Testis (tissue), 2 donors: ENCODE measurements at regions not wholly inside any gene's neighbourhood (a gene's known extent, or its start where the extent isn't known, plus 50 kb on each side); places are given as distances from the start of the nearest gene placed in this dataset.

Experiments used
- CTCF ChIP-seq, 3 experiments: fragments of 450-650 bp in 2 of 3; fragments of 200-600 bp in 1 of 3; sonication (generic) in 1 of 3; IDR thresholded peaks; one replicate each; pipeline ENCODE4 v1.5.1; 2016 to 2019; ENCODE audit warnings: antibody characterized with exemption in 3 of 3, mild to moderate bottlenecking in 2 of 3, moderate library complexity in 1 of 3
- POLR2A ChIP-seq: fragments of 450-650 bp; IDR thresholded peaks from one replicate; pipeline ENCODE4 v1.6.1; 2017; ENCODE audit warnings: antibody characterized with exemption, mild to moderate bottlenecking, moderate library complexity

- TF ChIP-seq CTCF (IDR thresholded peaks at IDR 0.05), result no peak
- TF ChIP-seq POLR2A, result no peak
Measured at GRCh38 chr7:112987171-112987570, 99.5 kb downstream of the GPR85 start.
